AG09309 (cell line): ENCODE measurements at regions not wholly inside any gene's neighbourhood (a gene's known extent, or its start where the extent isn't known, plus 50 kb on each side); places are given as distances from the start of the nearest gene placed in this dataset.

ENCODE experiments used
- DNase-seq: peaks from one replicate; pipeline ENCODE4 v3.0.0-alpha.2; 2010; ENCODE audit warnings: low read depth
- H3K4me3 ChIP-seq: 2 replicates; pipeline ENCODE4 v1.5.1; 2011; ENCODE audit warnings: mild to moderate bottlenecking, low read depth, low read length, moderate library complexity; ENCODE audit not compliant: control insufficient read depth
- TF ChIP-seq, protein P1 (sequence below): IDR thresholded peaks from 2 replicates; pipeline ENCODE4 v1.5.1; 2011; ENCODE audit warnings: mild to moderate bottlenecking, low read depth, low read length, inconsistent platforms; ENCODE audit not compliant: insufficient read depth, control insufficient read depth; ENCODE audit errors: missing control alignments

DNA sequence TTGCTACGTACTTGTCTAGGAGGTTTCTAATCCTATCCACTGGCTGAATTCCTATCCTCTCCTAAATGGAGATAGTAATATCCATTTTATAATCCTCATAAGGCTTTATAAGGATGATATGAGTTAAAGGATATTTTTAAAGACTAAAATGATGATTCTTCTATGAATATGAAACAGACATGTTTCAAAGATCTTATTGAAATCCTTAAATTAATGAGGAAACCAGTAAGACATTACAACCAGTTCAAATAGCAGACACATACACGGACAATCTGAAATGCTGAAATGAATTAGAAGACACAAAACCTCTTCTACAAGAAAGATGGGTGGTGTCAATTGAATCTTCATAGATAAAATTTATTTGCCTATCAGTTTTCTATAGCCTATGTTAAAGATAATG lies 132.9 kb upstream of the ANK3 start:
- no peak for DNase-seq

DNA sequence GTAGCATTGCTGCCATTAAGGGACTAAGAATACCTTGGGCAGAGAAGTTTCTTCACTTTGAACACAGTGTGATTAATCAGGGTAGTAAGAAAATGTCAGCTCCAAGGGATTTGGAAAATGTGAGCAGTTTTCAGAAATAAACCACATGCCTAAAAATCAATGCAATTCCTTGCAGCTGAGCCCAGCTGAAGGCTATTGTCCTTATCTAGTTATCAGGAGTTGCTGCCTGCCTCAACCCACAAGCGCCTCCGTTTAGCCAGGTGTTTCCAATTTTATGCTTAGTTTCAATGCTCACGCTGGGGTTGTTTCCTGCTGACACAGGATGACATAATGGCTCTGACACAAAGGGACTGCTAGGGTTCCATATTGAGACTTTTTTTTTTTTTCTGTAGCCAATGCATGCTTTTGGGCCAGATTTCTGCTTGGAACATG lies 132.3 kb upstream of the ANK3 start:
- no peak overlapping the region for H3K4me3 ChIP-seq
- TF ChIP-seq, protein P1, sequence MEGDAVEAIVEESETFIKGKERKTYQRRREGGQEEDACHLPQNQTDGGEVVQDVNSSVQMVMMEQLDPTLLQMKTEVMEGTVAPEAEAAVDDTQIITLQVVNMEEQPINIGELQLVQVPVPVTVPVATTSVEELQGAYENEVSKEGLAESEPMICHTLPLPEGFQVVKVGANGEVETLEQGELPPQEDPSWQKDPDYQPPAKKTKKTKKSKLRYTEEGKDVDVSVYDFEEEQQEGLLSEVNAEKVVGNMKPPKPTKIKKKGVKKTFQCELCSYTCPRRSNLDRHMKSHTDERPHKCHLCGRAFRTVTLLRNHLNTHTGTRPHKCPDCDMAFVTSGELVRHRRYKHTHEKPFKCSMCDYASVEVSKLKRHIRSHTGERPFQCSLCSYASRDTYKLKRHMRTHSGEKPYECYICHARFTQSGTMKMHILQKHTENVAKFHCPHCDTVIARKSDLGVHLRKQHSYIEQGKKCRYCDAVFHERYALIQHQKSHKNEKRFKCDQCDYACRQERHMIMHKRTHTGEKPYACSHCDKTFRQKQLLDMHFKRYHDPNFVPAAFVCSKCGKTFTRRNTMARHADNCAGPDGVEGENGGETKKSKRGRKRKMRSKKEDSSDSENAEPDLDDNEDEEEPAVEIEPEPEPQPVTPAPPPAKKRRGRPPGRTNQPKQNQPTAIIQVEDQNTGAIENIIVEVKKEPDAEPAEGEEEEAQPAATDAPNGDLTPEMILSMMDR = no peak
- peak; percentile 73 for DNase-seq

More for the DNA sequence above, 132.9 kb upstream of the ANK3 start:
- H3K4me3 ChIP-seq = no peak overlapping the region
- TF ChIP-seq, protein P1 = no peak

DNA sequence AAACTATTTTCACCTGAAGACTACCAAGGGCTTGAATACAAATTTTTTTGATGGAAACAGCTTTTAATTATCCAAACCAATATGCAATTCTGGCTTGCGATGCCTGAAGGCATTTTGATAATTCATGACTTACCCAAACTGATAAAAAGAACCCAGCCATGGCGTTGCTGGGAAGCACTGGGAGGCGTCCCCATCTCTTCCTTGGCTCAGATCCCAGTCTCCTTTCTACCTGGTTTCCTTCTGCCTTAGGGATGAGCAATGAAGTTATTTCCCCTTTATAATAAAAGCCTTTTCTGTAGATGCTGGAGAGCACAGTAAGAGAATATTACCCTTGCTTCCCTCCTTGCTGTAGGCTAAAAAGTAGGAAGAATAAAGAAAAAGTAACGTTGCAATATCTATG lies 129.1 kb upstream of the ANK3 start:
- TF ChIP-seq, protein P1 = no peak

DNA sequence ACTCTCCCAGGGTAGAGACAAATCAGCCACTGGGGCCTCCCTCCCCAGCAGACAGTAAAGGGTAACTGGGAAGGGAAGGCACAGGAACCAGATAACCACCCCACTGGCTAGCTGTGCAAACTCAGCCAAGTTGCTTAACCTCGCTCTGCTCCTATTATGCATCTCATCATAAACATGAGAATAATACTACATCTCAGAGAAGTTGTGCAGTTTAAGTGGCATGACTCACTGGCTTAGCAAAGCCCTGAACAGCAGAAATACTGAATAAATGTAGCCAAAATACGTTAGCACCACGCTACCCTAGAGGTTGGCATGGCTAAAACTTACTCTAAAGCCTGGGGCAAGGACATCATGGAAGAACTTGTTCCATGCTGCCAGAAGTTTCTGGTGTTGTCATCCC lies 128.1 kb upstream of the ANK3 start:
- DNase-seq = no peak
- no peak overlapping the region for H3K4me3 ChIP-seq
- TF ChIP-seq, protein P1 = no peak

More for the DNA sequence above, 129.1 kb upstream of the ANK3 start:
- H3K4me3 ChIP-seq = no peak overlapping the region
- no peak for DNase-seq

DNA sequence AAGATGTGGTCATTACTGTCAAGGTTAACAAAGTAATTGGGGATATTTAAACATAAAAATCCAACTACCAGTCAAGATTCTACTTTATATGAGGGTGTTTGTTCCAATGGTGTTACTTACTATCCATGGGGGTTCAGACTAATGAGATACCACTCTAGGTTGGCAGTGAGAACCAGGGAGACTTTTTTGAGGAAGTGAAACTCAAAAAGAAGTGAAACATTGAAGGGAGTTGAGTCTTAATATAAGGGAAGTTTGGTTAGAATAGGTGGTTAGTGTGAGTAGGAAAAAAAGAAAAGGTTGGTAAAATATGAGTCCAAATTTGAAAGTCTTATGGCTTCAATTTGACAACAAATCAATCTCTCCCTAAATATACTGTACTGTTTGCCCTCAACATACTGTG lies 123.6 kb upstream of the ANK3 start:
- TF ChIP-seq, protein P1 = no peak
- no peak for DNase-seq

DNA sequence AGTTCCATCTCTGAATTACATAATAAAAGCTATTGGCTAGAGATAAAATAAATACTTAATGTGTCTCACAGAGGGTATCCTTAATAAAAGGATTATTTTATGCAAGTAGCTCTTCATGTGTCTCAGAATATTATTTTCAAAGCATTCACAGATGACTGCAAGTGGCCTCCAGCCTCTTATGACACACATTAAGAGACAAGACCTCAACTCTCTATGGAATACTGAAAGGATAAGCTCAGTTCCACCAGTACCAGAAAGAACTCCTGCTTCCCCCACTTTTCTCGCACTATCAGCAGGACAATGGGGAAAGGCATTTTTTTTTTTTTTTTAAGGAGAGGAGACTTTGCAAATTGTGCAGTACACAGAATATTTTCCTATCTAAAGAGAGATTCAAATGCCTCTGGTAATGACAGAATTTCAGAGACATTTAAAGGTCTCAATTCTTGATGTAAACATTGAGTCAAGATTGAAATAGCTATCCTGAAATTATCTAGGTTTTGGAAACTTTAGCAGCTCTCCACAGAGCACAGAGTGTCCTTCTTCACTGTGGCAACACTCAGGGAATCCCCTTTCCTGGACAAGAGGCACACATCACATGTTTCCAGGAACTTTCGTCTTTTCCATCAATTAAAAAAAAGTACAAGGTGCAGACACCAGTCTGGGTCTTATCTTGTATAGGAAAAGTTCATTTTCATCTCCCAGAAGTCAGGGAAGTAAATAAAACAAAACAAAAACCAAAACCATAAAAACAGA lies 122.0 kb upstream of the ANK3 start:
- DNase-seq = no peak
- H3K4me3 ChIP-seq = no peak overlapping the region
- TF ChIP-seq, protein P1 = no peak

More for the DNA sequence above, 123.6 kb upstream of the ANK3 start:
- no peak overlapping the region for H3K4me3 ChIP-seq
